Stimulated activated CD4-positive, alpha-beta T cell treated with anti-CD3 and anti-CD28 coated beads, Interleukin-15, amount 100 ng/mL, for 48 hours (primary cell): ENCODE measurements at regions not wholly inside any gene's neighbourhood (a gene's known extent, or its start where the extent isn't known, plus 50 kb on each side); places are given as distances from the start of the nearest gene placed in this dataset.
"Not testable (repeated sequence)": the region's sequence is repeated elsewhere in the genome, so short reads cannot be mapped to it uniquely, and the experiment has no call there.

ENCODE experiments used
- DNase-seq, 2 donors: peaks; one replicate each; pipeline ENCODE4 v3.0.0-alpha.2; 2020; ENCODE audit warnings: low read depth in 2 of 2

GRCh38 chr4:63080934-63081333 is 1328.3 kb downstream of the TECRL start:
- DNase-seq = no peak

- DNase-seq = no peak
Measured at GRCh38 chr4:63063760-63064159, 1345.5 kb downstream of the TECRL start.

GRCh38 chr4:63062891-63063290 is 1346.4 kb downstream of the TECRL start:
- not testable (repeated sequence) for DNase-seq

GRCh38 chr4:63049726-63050125 is 1359.5 kb downstream of the TECRL start:
- no peak for DNase-seq

- DNase-seq = no peak
Measured at GRCh38 chr4:63049278-63049677, 1360.0 kb downstream of the TECRL start.

GRCh38 chr4:63036159-63036866 is 1372.9 kb downstream of the TECRL start:
- no peak for DNase-seq

GRCh38 chr4:63029380-63029779 is 1379.9 kb downstream of the TECRL start:
- DNase-seq = no peak

GRCh38 chr4:63020661-63021060 is 1388.6 kb downstream of the TECRL start:
- no peak for DNase-seq

- DNase-seq = no peak
Measured at GRCh38 chr4:63017300-63017699, 1392.0 kb downstream of the TECRL start.

GRCh38 chr4:62970846-62971245 is 1438.4 kb downstream of the TECRL start:
- no peak for DNase-seq

GRCh38 chr4:62960415-62960814 is 1448.8 kb downstream of the TECRL start:
- no peak for DNase-seq

- DNase-seq = no peak
Measured at GRCh38 chr4:62953752-62954151, 1455.5 kb downstream of the TECRL start.

GRCh38 chr4:62952366-62952765 is 1456.9 kb downstream of the TECRL start:
- DNase-seq = no peak

- DNase-seq = no peak
Measured at GRCh38 chr4:62948108-62948507, 1461.1 kb downstream of the TECRL start.

GRCh38 chr4:62940229-62940628 is 1469.0 kb downstream of the TECRL start:
- no peak for DNase-seq

GRCh38 chr4:62930884-62931283 is 1478.4 kb downstream of the TECRL start:
- no peak for DNase-seq

- no peak for DNase-seq
Measured at GRCh38 chr4:62928483-62928882, 1480.8 kb downstream of the TECRL start.

GRCh38 chr4:62927574-62927973 is 1481.7 kb downstream of the TECRL start:
- no peak for DNase-seq

GRCh38 chr4:62923783-62924182 is 1485.5 kb downstream of the TECRL start:
- DNase-seq = no peak

- DNase-seq = no peak
Measured at GRCh38 chr4:62917649-62918048, 1491.6 kb downstream of the TECRL start.

- no peak for DNase-seq
Measured at GRCh38 chr4:62914758-62915157, 1494.5 kb downstream of the TECRL start.

- no peak for DNase-seq
Measured at GRCh38 chr4:62913065-62913464, 1496.2 kb downstream of the TECRL start.

- no peak for DNase-seq
Measured at GRCh38 chr4:62912531-62912930, 1496.7 kb downstream of the TECRL start.

- no peak for DNase-seq
Measured at GRCh38 chr4:62909238-62909637, 1500.0 kb downstream of the TECRL start.
